Gastrocnemius medialis (tissue), 4 donors: ENCODE measurements at regions not wholly inside any gene's neighbourhood (a gene's known extent, or its start where the extent isn't known, plus 50 kb on each side); places are given as distances from the start of the nearest gene placed in this dataset.

Experiments
- POLR2A ChIP-seq, 2 donors: fragments of 450-650 bp; IDR thresholded peaks; one replicate each; pipeline ENCODE4 v1.6.1; 2017; ENCODE audit warnings: antibody characterized with exemption in 2 of 2, mild to moderate bottlenecking in 2 of 2, moderate library complexity in 2 of 2
- TF ChIP-seq, protein P1 (sequence below), 5 experiments: fragments of 450-650 bp in 3 of 5; fragments of 200-600 bp in 2 of 5; sonication (generic) in 2 of 5; IDR thresholded peaks in 4 of 5; conservative IDR thresholded peaks in 1 of 5; 1 replicate in 4 of 5; 2 replicates in 1 of 5; pipeline ENCODE4 v1.5.1; 2016 to 2019; ENCODE audit warnings: antibody characterized with exemption in 5 of 5, mild to moderate bottlenecking in 3 of 5, moderate library complexity in 3 of 5

DNA sequence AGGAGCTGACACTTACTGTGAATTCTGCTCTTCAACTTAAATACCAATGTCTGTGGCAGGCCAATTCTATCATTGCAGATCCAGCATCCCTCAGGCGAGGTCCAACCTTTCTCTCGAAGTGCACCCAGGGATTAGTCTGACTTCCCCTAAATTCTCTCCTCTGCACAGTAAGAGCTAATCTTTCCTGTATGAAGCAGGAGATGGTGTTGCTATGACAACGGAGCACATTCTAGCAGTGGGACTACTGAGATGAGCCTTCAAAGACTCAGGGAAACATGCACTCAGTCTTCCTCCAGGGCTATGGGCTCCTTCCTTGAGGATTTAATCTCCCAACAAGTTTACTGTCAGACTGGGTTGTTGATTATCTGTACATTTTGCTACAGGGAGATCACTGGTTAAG, 176.3 kb downstream of the NOL4 start:
- TF ChIP-seq, protein P1, sequence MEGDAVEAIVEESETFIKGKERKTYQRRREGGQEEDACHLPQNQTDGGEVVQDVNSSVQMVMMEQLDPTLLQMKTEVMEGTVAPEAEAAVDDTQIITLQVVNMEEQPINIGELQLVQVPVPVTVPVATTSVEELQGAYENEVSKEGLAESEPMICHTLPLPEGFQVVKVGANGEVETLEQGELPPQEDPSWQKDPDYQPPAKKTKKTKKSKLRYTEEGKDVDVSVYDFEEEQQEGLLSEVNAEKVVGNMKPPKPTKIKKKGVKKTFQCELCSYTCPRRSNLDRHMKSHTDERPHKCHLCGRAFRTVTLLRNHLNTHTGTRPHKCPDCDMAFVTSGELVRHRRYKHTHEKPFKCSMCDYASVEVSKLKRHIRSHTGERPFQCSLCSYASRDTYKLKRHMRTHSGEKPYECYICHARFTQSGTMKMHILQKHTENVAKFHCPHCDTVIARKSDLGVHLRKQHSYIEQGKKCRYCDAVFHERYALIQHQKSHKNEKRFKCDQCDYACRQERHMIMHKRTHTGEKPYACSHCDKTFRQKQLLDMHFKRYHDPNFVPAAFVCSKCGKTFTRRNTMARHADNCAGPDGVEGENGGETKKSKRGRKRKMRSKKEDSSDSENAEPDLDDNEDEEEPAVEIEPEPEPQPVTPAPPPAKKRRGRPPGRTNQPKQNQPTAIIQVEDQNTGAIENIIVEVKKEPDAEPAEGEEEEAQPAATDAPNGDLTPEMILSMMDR (IDR thresholded peaks at IDR 0.05 in 4 of 5, conservative IDR thresholded peaks at IDR 0.05 in 1 of 5): no peak
- no peak for TF ChIP-seq POLR2A (IDR thresholded peaks at IDR 0.05)
